Activated CD4-positive, CD25-positive, alpha-beta regulatory T cell (primary cell): ENCODE measurements at regions not wholly inside any gene's neighbourhood (a gene's known extent, or its start where the extent isn't known, plus 50 kb on each side); places are given as distances from the start of the nearest gene placed in this dataset.
"Not testable (repeated sequence)": the region's sequence is repeated elsewhere in the genome, so short reads cannot be mapped to it uniquely, and the experiment has no call there.

Experiments used
- DNase-seq, 4 experiments: peaks; one replicate each; lab custom pipeline; 2025; lab: John Stamatoyannopoulos, UW

DNA sequence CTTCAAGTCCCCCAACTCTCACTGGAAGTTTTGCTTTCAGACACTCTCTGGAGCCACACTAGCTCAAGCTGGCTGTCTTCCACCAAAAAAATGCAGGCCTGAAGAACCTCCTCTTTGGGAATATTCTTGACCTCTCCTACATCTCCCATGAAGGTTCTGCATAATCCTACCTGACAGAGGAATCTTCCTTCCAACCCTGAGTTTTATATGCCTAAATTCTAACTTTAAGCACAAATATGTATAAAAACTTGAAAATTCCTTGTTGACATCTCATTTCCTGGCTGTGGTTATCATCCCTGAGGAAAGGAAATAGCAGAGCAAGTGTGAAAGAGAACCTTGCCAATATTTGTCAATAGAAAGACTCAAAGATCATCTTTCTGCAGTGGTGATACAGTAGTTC is 249.0 kb downstream of the LPIN1 start:
- DNase-seq: no peak

GRCh38 chr2:11996618-11997017 is 250.2 kb downstream of the LPIN1 start:
- DNase-seq: no peak

GRCh38 chr2:11997142-11997541 is 250.7 kb downstream of the LPIN1 start:
- DNase-seq: no peak

GRCh38 chr2:11998218-11998617 is 251.8 kb downstream of the LPIN1 start:
- no peak for DNase-seq

DNA sequence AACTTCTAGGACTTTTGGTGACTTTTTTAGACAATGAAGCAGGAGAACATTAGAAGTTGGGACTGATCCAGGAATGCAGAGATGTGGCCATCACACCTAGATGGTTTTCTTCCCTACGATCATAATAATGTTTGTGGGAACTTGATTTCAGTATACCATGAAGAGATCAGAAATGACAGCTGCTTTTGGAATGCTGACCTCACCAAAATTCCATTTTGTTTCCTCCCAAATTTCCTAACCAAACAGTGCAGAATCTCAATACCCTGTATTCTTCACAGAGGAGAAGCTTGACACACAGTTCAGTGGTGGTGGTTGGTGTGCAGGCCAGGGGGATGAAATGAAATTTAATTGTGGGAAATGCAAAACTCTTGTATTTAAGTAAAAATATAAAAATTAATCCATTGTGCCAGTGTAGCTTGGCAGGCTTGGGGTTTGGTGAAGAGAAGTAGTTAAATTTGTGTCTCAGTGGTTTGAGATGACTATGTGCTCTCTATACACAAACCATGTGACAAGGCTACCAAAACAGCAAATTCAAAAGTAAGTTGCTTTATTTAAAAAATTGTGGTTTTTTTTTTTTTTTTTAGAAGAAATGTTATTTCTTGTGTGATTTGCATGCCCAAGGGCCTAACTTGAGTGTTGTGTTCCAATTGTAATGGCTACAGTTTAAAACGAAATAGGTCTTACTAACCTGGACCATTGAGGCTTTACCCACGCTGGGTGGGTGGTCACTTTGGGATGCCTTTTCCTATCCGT is 252.4 kb downstream of the LPIN1 start:
- DNase-seq: no peak

DNA sequence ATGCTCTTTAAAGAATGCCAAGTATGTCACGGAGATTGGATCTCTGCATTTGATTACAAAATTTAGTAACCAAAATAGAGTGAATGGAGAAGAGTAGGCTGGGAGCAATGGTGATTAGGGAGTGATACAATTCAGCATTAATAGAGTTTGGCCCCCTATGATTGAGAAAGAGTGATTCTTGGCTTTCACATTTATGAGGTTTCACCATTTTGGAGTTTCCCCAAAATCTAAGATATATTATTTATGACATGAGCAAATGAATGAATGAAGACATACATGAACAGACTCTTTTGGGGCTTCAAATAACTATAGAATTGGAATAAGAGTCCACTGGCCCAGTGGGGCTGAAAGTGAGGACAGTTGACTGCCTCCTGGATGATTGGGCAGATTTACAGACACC is 255.2 kb downstream of the LPIN1 start:
- DNase-seq: no peak

DNA sequence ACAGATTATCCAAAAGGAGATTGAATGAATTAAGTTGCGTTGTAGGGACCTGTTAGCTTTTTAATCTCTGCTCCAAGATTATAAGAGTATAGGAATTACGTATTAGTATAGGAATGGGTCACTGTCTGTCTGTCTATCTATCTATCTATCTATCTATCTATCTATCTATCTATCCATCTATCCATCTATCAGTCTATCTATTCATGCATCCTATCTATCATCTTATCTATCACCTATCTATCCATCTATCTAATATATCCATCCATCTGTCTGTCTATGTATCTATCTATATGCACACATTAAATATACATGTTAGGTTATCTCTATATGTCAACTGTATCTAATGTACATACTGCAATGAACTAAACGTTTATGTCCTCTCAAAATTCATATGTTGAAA is 255.8 kb downstream of the LPIN1 start:
- DNase-seq: no peak

DNA sequence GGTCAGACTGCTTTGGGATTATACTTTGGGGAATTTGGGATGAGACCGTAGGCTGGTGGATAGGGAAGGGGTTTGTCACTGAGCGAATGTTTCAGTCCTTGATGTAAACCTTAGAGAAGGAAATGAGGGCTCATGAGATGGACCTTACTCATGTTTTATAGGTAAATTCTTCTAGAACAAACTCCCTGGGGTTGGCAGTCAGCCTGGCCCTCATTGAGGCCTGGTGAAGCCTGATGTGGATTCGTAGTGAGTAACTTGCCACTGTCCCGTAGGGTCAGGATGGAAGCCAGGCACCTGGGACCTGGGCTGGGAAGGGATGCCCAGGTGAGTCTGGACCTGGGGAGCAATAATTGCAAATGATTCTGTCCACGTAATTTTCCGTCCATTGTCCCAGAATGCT is 258.3 kb downstream of the LPIN1 start:
- no peak for DNase-seq

DNA sequence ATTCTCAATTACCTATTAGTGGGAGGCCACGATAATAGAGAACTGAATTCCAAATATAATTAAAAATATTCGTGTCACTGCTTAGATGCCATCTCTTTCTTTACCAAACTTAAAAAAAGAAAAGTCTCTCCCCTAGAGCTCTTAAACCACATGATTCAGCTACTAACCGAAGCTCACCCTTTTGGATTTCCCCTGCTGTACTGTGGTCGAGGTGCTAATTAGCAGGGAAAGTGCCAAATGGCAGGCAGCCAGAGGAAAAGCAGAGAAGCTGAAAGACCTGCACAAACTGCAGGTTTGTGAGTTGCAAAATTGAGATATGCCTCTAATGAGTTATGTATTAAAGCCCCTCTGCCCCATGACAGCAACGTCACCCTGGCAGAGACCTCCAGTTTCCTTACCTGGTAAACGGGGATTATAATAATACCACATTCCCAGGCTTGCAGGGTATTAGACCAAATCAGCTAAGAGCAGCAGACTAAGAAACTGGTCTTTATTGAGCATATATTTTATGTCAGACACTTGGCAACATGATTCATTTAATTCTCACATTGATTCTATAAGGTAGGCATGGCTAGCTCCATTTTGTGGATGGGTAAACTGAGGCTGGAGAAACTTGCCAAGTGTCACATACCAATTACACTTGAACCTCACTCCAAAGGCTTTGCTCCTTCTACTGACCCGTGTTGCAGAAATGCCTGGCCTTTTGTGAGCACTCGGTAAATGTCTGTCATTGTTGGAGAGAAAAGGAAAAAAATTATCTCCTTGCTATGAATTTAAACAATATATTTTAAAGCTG is 259.7 kb downstream of the LPIN1 start:
- DNase-seq: peak in 2 of 4 experiments; percentile 11 to 26

GRCh38 chr2:12006850-12007249 is 260.4 kb downstream of the LPIN1 start:
- no peak for DNase-seq

DNA sequence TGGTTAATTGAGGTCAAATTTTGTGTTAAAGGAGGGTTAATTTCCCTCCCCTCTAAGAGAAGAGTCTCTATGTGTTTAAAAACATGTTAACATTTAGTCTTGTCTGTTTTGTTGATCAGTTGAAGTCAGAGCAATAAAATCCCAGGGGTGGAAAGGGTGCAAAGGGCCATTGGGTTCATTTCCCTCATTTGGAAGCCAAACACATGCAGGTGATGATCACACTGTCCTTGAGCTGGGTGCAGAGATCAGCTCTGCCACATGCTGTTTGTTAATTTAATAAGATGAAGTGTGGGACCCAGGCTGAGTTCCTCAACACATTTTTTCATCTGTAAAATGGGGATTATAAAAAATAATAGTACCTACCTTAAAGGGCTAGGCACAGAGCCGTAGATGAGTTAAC is 260.9 kb downstream of the LPIN1 start:
- no peak for DNase-seq

- DNase-seq: no peak
Observed at GRCh38 chr2:12008425-12009061, 262.1 kb downstream of the LPIN1 start.

DNA sequence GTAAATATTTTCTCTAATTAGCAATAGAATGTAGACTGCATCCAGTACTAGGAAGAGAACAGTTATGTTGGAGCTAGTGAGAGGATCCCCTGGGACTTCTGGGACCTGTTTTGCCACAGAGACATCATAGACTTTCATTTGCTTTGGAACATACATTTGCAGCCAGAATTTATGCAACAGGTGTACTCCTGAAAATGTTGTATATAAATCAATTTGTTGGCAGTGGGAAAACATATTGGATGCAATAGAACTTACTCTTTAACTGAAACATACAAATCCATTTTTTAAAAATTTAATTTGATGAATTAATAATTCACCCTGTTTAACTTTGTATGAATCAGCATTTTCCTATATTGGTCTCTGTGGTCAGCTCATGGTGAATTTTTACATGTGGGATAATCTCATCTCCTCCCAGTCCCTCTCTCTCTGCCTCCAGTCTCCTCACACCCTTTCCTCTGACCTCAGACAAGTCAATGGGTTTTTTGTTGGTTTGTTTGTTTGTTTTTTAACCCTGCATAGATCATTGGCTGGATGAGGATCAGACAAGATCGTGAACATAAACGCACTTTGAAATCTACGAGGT is 263.0 kb downstream of the LPIN1 start:
- DNase-seq: no peak

GRCh38 chr2:12010059-12010458 is 263.6 kb downstream of the LPIN1 start:
- no peak for DNase-seq

GRCh38 chr2:12010779-12011178 is 264.3 kb downstream of the LPIN1 start:
- no peak for DNase-seq

DNA sequence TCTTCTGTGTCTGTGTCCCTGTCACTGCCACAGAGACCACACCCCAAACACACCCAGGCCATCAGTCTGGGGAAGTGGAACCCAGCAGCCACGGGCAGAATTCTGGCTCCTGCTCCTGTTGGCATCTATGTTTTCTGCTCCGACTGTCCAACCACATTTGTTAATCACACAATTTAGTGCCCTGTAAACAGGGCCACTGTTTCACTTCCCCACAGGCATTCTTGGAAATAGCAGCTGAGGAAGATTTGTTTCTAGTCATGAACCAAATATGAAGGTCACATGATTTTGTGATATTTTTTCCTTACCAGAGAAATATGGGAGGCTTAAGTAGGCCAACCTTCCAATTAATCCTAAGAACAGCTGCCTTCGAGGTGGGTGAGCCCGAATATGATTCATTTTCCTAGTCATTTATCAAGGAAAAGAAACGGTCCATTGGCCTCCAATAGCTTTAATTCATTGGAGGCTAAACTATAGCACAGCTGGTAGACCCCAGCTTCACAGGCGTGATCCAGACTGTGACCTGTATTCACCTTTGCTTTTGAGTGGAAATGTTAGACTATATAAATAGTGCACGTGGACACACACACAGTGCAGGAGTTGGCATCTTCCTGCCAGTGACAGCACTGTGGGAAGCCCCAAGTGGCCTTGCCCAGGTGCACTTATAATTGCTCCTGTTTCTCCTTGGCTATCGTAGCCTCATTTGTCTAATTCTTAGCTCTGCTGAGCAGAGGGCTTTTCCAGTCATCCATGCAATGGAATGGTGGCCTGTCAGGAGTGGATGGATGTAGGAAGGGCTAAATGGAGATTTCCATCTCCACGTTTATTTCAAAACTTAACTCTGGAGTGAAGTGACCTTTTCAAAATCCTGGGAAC is 267.9 kb downstream of the LPIN1 start:
- DNase-seq: no peak

DNA sequence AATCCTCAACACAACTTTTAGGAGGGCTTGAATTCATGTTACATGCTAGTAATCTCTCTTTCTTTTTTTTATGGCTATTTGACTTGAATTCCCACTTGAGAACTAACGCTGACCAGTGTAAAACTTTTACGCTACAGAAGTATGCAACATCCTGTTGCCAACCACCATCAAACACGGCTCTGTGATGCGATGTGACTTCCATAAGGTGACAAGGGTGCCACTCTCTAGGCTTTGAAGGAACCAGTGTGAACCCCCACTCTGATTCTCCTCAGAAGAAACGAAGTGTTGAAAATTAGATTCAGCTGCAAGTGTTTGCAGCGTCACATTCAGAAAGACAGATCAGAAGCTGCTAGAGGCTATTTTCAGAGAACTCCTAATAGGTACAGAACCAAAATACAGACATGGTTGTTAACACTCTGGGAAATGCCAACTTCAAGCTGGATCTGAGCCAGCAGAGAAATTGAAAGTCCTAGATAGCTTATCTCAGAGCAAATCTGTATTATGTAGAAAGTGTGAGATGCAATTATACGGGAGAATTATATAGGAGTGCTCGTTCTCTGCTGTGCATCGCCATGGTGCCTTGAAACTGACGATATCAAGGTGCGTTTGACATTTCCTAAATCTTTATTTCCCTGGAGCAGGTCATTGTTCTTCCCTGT is 271.2 kb downstream of the LPIN1 start:
- no peak for DNase-seq

DNA sequence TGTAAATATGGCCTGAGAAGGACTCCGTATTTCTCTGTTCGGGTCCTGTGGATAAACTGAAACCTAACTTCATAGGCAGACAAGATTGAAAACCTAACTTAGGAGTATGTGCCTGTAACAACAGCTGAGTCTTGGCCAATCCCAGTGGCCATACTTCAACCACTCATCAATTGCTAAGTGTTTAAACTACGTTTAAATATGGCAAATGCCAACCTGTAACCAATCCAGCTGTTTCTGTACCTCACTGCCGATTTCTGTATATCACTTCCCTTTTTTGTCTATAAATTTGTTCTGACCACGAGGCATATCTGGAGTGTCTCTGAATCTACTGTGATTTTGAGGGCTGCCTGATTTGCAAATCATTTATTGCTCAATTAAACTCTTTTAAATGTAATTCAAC is 272.3 kb downstream of the LPIN1 start:
- not testable (repeated sequence) for DNase-seq

DNA sequence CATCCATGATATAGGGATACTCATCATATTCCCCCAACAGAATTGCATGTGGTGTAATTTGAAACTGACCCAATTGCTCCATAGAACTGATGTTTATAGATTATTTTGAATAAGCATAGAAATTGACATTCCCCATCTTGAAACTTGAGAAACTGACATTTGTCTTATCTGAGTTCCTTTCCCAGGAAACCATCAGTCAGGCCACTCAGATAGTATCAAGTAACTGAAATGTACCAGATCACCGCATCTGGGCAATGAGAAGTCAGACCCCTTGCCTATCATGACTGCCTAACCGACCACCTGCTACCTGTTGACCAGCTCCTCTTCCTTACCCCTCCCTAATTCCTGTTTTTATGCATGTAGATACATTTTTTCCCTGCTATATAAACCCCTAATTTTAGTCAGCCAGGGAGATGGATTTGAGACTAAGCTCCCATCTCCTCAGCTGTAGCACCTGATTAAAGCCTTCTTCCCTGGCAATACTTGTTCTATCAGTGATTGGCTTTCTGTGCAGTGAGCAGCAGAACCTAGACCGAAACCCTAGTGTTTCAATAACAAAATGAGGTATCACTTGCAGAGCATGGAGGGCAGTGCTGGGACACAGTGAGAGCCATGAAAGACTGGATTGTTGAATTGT is 274.5 kb downstream of the LPIN1 start:
- no peak for DNase-seq

GRCh38 chr2:12024197-12024907 is 277.9 kb downstream of the LPIN1 start:
- not testable (repeated sequence) for DNase-seq
